GM12892 (cell line): ENCODE measurements at regions not wholly inside any gene's neighbourhood (a gene's known extent, or its start where the extent isn't known, plus 50 kb on each side); places are given as distances from the start of the nearest gene placed in this dataset.

Source experiments
- POLR2A ChIP-seq: IDR thresholded peaks from 2 replicates; pipeline ENCODE4 v1.6.1; 2011; ENCODE audit warnings: low read depth, low read length, control low read depth
- POLR2AphosphoS5 ChIP-seq: IDR thresholded peaks from 2 replicates; pipeline ENCODE4 v1.6.1; 2011; ENCODE audit warnings: low read depth, low read length, control low read depth
- TAF1 ChIP-seq: IDR thresholded peaks from 2 replicates; pipeline ENCODE4 v1.6.1; 2011; ENCODE audit warnings: low read depth, mild to moderate bottlenecking, control low read depth, low read length, borderline replicate concordance

GRCh38 chr9:115289757-115290208 is 171.8 kb upstream of the TNC start:
- TF ChIP-seq POLR2A = no peak
- no peak for TF ChIP-seq POLR2AphosphoS5
- no peak for TF ChIP-seq TAF1
